PC-9 (cell line): ENCODE measurements at regions not wholly inside any gene's neighbourhood (a gene's known extent, or its start where the extent isn't known, plus 50 kb on each side); places are given as distances from the start of the nearest gene placed in this dataset.

ENCODE experiments used
- BruUV-seq: library from RNA; stranded (reverse); fragments of 400-500 nt; replicated peaks from 2 replicates; lab custom pipeline; 2021; lab: Mats Ljungman, UMichigan
- CTCF ChIA-PET: fragments of 300-600 bp; sonication (Branson Sonifier 250); formaldehyde crosslinking; loops from one replicate; lab custom pipeline; 2022; ENCODE audit warnings: antibody characterized with exemption; lab: Charles Lee
- POLR2A ChIA-PET: fragments of 300-600 bp; sonication (Branson Sonifier 250); formaldehyde crosslinking; loops from one replicate; lab custom pipeline; 2022; ENCODE audit warnings: antibody characterized with exemption; ENCODE audit not compliant: unreplicated experiment; lab: Charles Lee
- DNase-seq, 2 experiments: peaks; one replicate each; pipeline versions ENCODE4 v3.0.0 to v3.0.0-alpha.2; 2015 to 2022; ENCODE audit warnings: mixed read lengths in 1 of 2
- H2AFZ ChIP-seq: fragments of 200-600 bp; sonication (generic); 2 replicates; pipeline ENCODE4 v1.8.1; 2017; ENCODE audit warnings: antibody characterized with exemption
- H3F3A ChIP-seq: fragments of 200-600 bp; sonication (generic); 2 replicates; pipeline ENCODE4 v1.8.1; 2017; ENCODE audit warnings: antibody characterized with exemption, mild to moderate bottlenecking, low read depth; ENCODE audit not compliant: insufficient read depth
- H3K27ac ChIP-seq: fragments of 200-600 bp; sonication (generic); 2 replicates; pipeline ENCODE4 v1.6.1; 2016; ENCODE audit warnings: mixed run types
- H3K27me3 ChIP-seq: fragments of 200-600 bp; sonication (generic); 2 replicates; pipeline ENCODE4 v1.6.1; 2016; ENCODE audit warnings: low read depth, mixed run types; ENCODE audit not compliant: insufficient read depth
- H3K36me3 ChIP-seq: fragments of 200-600 bp; sonication (generic); 2 replicates; pipeline ENCODE4 v1.6.1; 2016; ENCODE audit warnings: low read depth, mixed run types
- H3K4me1 ChIP-seq: fragments of 200-600 bp; sonication (generic); replicated peaks from 2 replicates; pipeline ENCODE4 v1.6.1; 2016; ENCODE audit warnings: mixed run types; ENCODE audit not compliant: insufficient read depth
- H3K4me2 ChIP-seq: fragments of 200-600 bp; sonication (generic); 2 replicates; pipeline ENCODE4 v1.6.1; 2017; ENCODE audit warnings: mixed run types
- H3K4me3 ChIP-seq: fragments of 200-600 bp; sonication (generic); 2 replicates; pipeline ENCODE4 v1.6.1; 2016; ENCODE audit warnings: mixed run types
- H3K79me2 ChIP-seq: fragments of 200-600 bp; sonication (generic); 2 replicates; pipeline ENCODE4 v1.6.1; 2017; ENCODE audit warnings: low read depth, mixed run types
- H3K9me2 ChIP-seq: fragments of 200-600 bp; sonication (generic); 2 replicates; pipeline ENCODE4 v1.8.1; 2017; ENCODE audit warnings: mild to moderate bottlenecking; ENCODE audit not compliant: insufficient read depth
- H3K9me3 ChIP-seq: fragments of 200-600 bp; sonication (generic); 2 replicates; pipeline ENCODE4 v1.8.1; 2016; ENCODE audit warnings: low read depth; ENCODE audit not compliant: insufficient read depth
- H4K20me1 ChIP-seq: fragments of 200-600 bp; sonication (generic); 2 replicates; pipeline ENCODE4 v1.8.1; 2017; ENCODE audit not compliant: insufficient read depth
- EZH2 ChIP-seq: fragments of 200-600 bp; sonication (generic); IDR thresholded peaks from 2 replicates; pipeline ENCODE4 v1.8.0; 2017; ENCODE audit warnings: antibody characterized with exemption, low read depth
- intact Hi-C: fragments of 100-400 bp; cut with micrococcal nuclease; formaldehyde crosslinking; loops from one replicate; pipeline ENCODE4 v1.10.0; 2022; ENCODE audit not compliant: unreplicated experiment
- TF ChIP-seq, protein P1 (sequence below): fragments of 200-600 bp; sonication (generic); conservative IDR thresholded peaks from 2 replicates; pipeline ENCODE4 v1.6.1; 2017; ENCODE audit warnings: mixed run types, antibody characterized with exemption, mild to moderate bottlenecking, moderate library complexity

DNA sequence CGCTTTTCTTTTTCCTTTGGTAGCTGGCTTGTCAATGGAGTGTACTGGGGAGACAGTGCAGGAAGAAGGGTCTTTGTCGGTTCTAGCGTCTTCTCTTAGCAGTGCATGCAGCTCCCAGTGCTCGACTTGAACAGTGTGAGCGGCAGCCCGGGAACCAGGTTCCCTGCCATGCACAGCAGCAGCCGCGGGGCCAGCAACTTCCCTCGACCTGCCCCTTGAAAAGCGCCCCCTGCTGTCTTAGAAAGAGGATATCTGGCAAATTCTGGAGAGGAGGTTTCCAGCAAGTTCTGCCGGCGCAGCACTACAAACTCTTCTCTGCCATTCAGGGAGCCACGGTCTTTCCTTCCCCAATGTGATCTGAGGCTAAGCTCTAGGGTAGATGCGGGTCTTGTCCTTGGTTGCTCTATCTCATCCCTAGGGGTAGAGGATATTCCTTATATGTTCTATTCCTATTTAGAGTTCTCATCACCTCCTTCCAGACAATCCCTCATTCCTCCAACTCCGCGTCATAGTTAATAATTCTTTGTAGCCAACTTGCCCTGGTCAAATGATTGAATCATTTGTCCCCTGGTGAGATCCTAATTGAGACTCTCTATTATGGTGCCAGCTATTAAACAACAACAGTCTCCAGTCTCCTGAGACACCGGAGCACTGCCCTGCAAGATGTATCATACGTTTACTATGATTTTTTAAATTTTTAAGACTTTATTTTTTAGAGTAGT, 451.3 kb downstream of the PMP22 start:
- Histone ChIP-seq H4K20me1 (no peaks in the 10 kb centered on the region), H3K27ac (no peak overlapping the region), H3K79me2 (no peaks in the 10 kb centered on the region), H3K9me3 (no peaks in the 10 kb centered on the region), H3K36me3 (no peaks in the 10 kb centered on the region), H3K4me3 (no peak overlapping the region), H3K9me2 (no peaks in the 10 kb centered on the region), H2AFZ (no peak overlapping the region), H3K4me2 (no peak overlapping the region), H3K4me1 (no peaks in the 10 kb centered on the region), H3F3A (no peaks in the 10 kb centered on the region), H3K27me3 (no peaks in the 10 kb centered on the region)
- intact Hi-C loops = no loop called here
- TF ChIP-seq EZH2 = no peak
- TF ChIP-seq, protein P1, sequence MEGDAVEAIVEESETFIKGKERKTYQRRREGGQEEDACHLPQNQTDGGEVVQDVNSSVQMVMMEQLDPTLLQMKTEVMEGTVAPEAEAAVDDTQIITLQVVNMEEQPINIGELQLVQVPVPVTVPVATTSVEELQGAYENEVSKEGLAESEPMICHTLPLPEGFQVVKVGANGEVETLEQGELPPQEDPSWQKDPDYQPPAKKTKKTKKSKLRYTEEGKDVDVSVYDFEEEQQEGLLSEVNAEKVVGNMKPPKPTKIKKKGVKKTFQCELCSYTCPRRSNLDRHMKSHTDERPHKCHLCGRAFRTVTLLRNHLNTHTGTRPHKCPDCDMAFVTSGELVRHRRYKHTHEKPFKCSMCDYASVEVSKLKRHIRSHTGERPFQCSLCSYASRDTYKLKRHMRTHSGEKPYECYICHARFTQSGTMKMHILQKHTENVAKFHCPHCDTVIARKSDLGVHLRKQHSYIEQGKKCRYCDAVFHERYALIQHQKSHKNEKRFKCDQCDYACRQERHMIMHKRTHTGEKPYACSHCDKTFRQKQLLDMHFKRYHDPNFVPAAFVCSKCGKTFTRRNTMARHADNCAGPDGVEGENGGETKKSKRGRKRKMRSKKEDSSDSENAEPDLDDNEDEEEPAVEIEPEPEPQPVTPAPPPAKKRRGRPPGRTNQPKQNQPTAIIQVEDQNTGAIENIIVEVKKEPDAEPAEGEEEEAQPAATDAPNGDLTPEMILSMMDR = peak; percentile 29; the same call in 1 of the 2 replicates
- POLR2A ChIA-PET = no interaction called here
- CTCF ChIA-PET = interaction anchor here (0.5 kb wide), 1 partner anchor 1027 kb away, joined by 11 read pairs; no protein-coding TSS in a partner anchor
- no TSS peak for BruUV-seq
- peak in 1 of 2 experiments; percentile 2 for DNase-seq

DNA sequence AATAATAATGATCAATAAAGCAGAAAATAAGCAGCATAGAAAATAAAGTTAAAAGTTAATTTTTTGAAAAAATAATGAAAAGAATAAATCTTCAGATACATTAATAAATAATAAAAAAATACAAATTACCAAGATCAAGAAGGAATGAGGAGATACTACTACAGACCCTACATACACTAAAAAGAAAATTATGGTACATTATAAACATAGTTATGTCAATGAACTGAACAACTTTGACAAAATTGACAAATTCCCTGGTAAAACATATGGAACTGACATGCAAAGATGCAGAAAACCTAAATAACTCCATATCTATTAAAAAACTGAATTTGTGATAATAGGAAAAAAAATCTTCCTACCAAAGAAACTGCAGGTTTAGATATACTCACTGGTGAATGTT, 456.7 kb downstream of the PMP22 start:
- no peaks in the 10 kb centered on the region for H4K20me1 ChIP-seq
- no peaks in the 10 kb centered on the region for H3K9me2 ChIP-seq
- H3K4me1 ChIP-seq = no peaks in the 10 kb centered on the region
- H3K9me3 ChIP-seq = no peaks in the 10 kb centered on the region
- CTCF ChIA-PET = no interaction called here
- POLR2A ChIA-PET = no interaction called here
- intact Hi-C loops = no loop called here
- no peak for DNase-seq
- H3K4me2 ChIP-seq = no peak overlapping the region
- no peak overlapping the region for H3K4me3 ChIP-seq
- no peaks in the 10 kb centered on the region for H3K36me3 ChIP-seq
- H3K27me3 ChIP-seq = no peaks in the 10 kb centered on the region
- H3K79me2 ChIP-seq = no peaks in the 10 kb centered on the region
- BruUV-seq = no TSS peak
- TF ChIP-seq EZH2 = no peak
- TF ChIP-seq, protein P1 = no peak
- H3K27ac ChIP-seq = no peak overlapping the region
- H3F3A ChIP-seq = no peaks in the 10 kb centered on the region
- H2AFZ ChIP-seq = no peak overlapping the region

DNA sequence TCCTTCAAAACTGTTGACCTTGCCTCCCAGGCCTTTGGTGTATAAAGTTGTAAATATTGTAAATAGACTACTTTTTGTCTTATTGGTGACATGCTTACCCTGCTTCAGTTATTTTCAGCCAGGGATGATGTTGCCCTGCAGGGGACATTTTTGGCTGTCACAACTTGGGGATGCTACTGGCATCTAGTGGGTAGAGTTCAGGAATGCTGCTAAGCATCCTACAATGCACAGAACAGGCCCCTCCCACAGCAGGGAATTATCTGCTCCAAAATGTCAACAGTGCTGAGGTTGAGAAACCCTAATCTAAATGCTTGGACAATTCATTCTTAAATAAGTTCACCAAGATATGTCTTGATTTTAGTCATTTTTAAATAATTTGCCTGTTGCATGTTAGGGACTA, 459.8 kb downstream of the PMP22 start:
- Histone ChIP-seq H3K79me2 (no peaks in the 10 kb centered on the region), H3K4me1 (no peaks in the 10 kb centered on the region), H4K20me1 (no peaks in the 10 kb centered on the region), H3K36me3 (no peaks in the 10 kb centered on the region), H3K4me2 (no peak overlapping the region), H3K27ac (no peak overlapping the region), H3K9me2 (no peaks in the 10 kb centered on the region), H2AFZ (no peak overlapping the region), H3K9me3 (no peaks in the 10 kb centered on the region), H3K4me3 (no peak overlapping the region), H3F3A (no peaks in the 10 kb centered on the region), H3K27me3 (no peaks in the 10 kb centered on the region)
- intact Hi-C loops = no loop called here
- ChIA-PET CTCF (no interaction called here), POLR2A (no interaction called here)
- no peak for TF ChIP-seq EZH2
- TF ChIP-seq, protein P1 = no peak
- DNase-seq = no peak
- no TSS peak for BruUV-seq
